GM18951 (cell line): ENCODE measurements at regions not wholly inside any gene's neighbourhood (a gene's known extent, or its start where the extent isn't known, plus 50 kb on each side); places are given as distances from the start of the nearest gene placed in this dataset.

Experiments
- POLR2A ChIP-seq: IDR thresholded peaks from 4 replicates; pipeline ENCODE4 v1.6.1; 2011; ENCODE audit warnings: mild to moderate bottlenecking; ENCODE audit not compliant: insufficient read length, insufficient read depth; ENCODE audit errors: extremely low read depth
- in situ Hi-C: fragments of 300-500 bp; cut with MboI; formaldehyde crosslinking; loops from one replicate; pipeline ENCODE4 v1.12.0; 2022; ENCODE audit warnings: low sequenced_read_pairs, mixed read lengths, inconsistent platforms; ENCODE audit not compliant: unreplicated experiment

DNA sequence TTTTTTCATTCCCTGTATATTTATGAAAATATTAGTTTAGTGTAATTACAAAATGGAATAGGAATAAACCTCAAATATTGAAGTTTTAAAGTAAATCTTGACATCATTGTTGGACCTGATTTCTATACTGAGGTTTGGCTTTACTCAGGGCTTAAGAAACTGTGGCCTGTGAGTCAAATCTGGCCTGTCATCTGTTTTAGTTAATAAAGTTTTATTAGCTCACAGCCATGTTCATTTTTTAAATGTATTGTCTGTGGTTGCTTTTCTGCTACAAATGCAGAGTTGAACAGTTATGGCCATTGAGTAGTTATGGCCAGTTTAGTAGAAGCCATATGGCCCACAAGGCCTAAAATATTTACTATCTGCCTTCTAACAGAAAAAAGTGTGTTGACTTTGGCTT is 80.7 kb downstream of the DIPK2A start:
- in situ Hi-C loops: no loop called here
- TF ChIP-seq POLR2A: no peak

DNA sequence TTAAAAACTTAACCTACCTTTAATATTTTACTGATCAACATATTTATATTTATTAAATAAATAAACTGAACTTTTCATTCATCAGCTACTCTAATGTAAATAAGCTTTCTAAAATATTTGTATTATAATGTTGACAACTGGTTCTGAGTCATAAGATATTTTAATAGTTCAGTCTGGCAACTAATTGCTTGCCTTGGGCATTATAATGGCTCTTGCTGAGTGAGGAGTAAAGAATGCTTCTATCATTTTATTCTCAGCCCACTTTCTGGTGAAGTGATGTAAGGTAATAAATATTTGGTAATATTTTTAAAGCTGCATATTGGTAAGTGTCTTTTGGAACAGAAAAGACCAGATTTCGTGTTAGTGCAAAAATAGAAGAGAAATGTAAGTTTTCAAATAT is 81.5 kb downstream of the DIPK2A start:
- TF ChIP-seq POLR2A: no peak
- in situ Hi-C loops: no loop called here

GRCh38 chr3:144054766-144055165 is 83.1 kb downstream of the DIPK2A start:
- in situ Hi-C loops: no loop called here
- no peak for TF ChIP-seq POLR2A

DNA sequence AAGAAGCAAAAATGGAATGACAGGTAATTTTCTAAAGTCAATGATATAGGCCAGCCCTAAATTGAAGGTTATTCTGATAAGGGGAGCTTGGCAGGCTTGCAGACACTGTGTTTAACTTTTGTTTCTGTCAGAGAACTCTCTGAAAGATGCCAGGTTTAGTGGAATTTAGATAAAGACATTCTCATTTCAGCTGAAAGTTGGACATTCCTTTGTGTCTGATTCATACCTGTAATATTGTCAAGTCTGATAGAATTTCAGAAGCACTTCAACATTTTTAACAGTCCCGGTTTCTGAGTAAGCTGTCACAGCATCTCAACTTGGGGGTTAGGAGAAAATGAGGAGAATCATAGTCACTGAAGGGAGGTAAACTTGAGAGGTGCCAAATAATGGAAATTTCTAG is 84.0 kb downstream of the DIPK2A start:
- in situ Hi-C loops: no loop called here
- TF ChIP-seq POLR2A: no peak

GRCh38 chr3:144058713-144059112 is 87.1 kb downstream of the DIPK2A start:
- no peak for TF ChIP-seq POLR2A
- in situ Hi-C loops: no loop called here

DNA sequence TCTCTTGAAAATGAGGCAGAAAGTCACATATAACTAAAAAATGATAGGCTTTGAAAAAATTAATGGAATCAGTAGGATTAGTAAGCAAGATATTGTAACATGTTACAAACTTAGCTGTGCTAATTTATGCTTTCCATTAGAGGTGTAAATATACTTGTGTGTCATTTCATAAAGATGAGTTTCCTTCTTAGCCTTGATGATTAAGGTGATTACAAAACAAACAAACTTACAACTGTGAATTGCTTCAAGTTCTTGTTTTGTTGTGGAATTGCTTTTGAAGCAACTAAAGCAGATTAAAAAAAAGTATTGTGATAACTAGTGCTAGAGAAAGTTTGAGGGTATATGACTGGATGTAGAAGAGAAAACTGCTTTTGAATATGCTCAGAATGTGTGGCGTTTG is 87.9 kb downstream of the DIPK2A start:
- in situ Hi-C loops: no loop called here
- TF ChIP-seq POLR2A: no peak

GRCh38 chr3:144060881-144061280 is 89.3 kb downstream of the DIPK2A start:
- in situ Hi-C loops: no loop called here
- TF ChIP-seq POLR2A: no peak

- no peak for TF ChIP-seq POLR2A
- in situ Hi-C loops: no loop called here
Measured at GRCh38 chr3:144063306-144063705, 91.7 kb downstream of the DIPK2A start.

DNA sequence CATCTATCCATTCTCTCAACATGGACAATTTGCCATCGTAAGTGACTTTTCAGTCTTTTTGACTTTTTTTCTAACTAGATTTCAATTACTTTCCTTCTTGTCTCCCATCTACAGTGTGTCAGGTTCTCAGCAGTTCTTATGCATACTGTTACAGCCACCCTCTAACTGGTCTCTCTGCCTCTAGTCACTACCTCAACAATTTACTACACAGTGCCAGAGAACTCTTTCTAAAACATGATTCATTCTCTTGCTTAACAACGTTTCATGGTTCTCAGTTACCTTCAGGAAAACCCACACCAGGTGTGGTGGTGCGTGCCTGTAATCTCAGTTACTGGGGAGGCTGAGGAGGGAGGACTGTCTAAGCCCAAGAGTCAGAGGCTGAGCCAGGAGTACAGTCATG is 95.4 kb downstream of the DIPK2A start:
- TF ChIP-seq POLR2A: no peak
- in situ Hi-C loops: no loop called here

DNA sequence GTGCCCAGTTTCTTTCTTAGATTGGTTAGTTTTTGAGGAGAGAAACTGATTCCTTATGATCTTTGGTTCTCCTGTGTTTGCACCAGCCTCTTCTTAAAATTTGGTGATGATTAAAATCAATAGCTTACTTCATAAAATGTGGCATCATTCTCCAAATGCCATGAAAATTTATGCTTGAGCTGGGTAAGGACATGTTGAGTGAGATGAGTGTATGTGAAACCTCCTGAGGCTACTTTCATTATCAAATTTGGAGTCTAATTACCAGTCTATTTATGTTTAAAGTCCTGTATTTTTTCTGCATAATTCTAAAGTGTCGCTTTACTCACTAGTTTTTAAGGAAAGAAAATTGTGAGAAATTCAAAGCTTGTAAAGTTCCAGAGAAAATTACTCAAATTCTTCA is 102.1 kb downstream of the DIPK2A start:
- in situ Hi-C loops: no loop called here
- no peak for TF ChIP-seq POLR2A

DNA sequence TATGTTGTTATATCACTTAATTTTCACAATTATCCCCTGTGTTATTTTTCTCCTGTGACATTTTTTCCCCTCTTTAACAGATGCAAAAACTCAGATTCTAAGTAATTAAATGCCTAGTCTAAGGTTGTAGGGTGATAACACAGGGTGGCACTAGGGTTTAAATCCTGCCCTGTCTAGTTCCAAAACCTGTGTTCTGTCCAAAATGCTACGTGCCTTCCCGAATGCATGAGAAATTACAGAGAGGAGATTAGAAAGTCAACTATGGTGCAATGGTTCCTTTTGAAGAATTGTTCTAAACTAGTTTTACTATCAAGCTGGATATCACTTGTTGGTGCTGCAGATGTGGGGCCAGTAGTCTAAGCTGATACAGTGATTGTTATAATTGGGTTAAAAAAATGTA is 108.0 kb downstream of the DIPK2A start:
- no peak for TF ChIP-seq POLR2A

DNA sequence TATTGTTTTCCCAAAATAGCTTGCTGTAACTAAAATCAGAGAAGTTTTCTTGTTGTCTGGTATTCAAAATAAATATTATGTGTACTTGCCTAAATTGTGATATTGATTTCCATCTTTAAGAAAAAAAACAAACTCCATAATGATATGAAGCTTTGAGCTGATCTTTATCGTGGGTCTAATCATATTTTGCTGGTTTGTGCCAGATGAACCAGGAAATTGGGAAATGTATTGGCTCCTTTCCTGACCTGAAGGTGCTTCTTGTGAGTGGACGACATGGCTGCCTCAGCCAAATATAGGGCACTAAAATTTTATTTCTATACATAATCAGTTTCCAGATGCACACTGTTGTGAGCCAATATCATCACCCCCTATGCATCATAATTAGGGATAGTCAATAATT is 113.3 kb downstream of the DIPK2A start:
- no peak for TF ChIP-seq POLR2A
- in situ Hi-C loops: no loop called here

More for the DNA sequence above, 108.0 kb downstream of the DIPK2A start:
- in situ Hi-C loops: no loop called here

DNA sequence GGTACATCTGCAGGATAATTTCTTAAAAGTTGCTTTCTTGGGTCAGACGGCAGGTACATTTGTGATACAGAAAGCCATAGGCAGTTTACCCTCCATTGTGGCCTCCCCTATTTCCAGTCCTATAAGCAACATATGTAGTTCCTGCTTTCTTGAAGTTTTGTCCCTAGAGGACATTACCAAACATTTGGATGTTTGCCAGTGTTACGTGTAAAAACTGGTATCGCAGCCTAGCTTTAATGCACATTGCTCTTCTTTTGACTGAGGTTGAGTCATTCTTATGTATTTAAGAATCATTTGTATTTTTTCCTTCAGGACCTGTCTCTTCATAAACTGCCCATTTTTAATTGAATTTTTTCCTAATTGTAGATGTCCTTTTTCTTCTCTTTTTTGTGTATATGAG is 114.3 kb downstream of the DIPK2A start:
- in situ Hi-C loops: no loop called here
- TF ChIP-seq POLR2A: no peak

DNA sequence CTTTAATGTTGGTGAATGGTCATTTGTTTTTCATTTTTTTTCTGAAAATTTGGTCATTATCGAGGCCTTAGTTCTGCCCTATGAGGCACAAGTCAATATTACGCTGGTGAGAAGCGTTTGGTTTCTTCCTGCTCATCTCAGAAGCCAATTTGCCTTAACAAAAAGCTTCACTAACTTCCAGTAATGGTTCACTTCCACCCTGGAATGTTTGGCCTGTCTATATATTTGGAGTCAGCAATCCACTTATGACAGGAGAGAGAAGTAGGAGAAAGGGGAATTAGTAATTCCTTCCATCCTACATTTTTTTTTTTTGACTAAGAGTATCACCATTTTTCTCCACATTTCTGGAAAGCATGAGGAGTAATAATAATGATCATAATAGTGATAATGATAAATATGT is 124.4 kb downstream of the DIPK2A start:
- in situ Hi-C loops: no loop called here
- no peak for TF ChIP-seq POLR2A

GRCh38 chr3:144097163-144097562 is 125.5 kb downstream of the DIPK2A start:
- in situ Hi-C loops: no loop called here
- TF ChIP-seq POLR2A: no peak
